Activated naive CD4-positive, alpha-beta T cell treated with anti-CD3 and anti-CD28 coated beads, Interleukin-2, amount 10 ng/mL, durations not matched to agents 7 days and 5 days (primary cell): ENCODE measurements at regions not wholly inside any gene's neighbourhood (a gene's known extent, or its start where the extent isn't known, plus 50 kb on each side); places are given as distances from the start of the nearest gene placed in this dataset.
"Not testable (repeated sequence)": the region's sequence is repeated elsewhere in the genome, so short reads cannot be mapped to it uniquely, and the experiment has no call there.

Experiments
- CTCF ChIA-PET: fragments of 350-600 bp; sonication (Branson Sonifier 250); formaldehyde crosslinking; loops from one replicate; lab custom pipeline; 2021; ENCODE audit warnings: antibody characterized with exemption; lab: Charles Lee
- DNase-seq: peaks from one replicate; pipeline ENCODE4 v3.0.0-alpha.2; 2020
- H3K27ac Mint-ChIP-seq: one replicate; pipeline ENCODE4 v1.8.0; 2021; ENCODE audit warnings: mild to moderate bottlenecking, moderate library complexity, mixed read lengths
- H3K27me3 Mint-ChIP-seq: one replicate; pipeline ENCODE4 v1.8.0; 2021; ENCODE audit warnings: mild to moderate bottlenecking, mixed read lengths
- H3K36me3 Mint-ChIP-seq: one replicate; pipeline ENCODE4 v1.8.0; 2021; ENCODE audit warnings: mixed read lengths
- H3K4me1 Mint-ChIP-seq: one replicate; pipeline ENCODE4 v1.8.0; 2021; ENCODE audit warnings: mixed read lengths
- H3K4me3 Mint-ChIP-seq: one replicate; pipeline ENCODE4 v1.8.0; 2021; ENCODE audit warnings: mild to moderate bottlenecking, moderate library complexity, mixed read lengths
- H3K9me3 Mint-ChIP-seq: one replicate; pipeline ENCODE4 v1.8.0; 2021; ENCODE audit warnings: mixed read lengths

- CTCF ChIA-PET, DNase-seq, H3K27me3 Mint-ChIP-seq, H3K4me3 Mint-ChIP-seq, H3K9me3 Mint-ChIP-seq, H3K4me1 Mint-ChIP-seq, H3K27ac Mint-ChIP-seq, H3K36me3 Mint-ChIP-seq: not testable (repeated sequence)
These were observed 76.9 kb upstream of the POTEG start for GRCh38 chr14:19511055-19511454.

- H3K4me3 Mint-ChIP-seq, H3K27me3 Mint-ChIP-seq, H3K4me1 Mint-ChIP-seq, H3K36me3 Mint-ChIP-seq, CTCF ChIA-PET, DNase-seq, H3K9me3 Mint-ChIP-seq, H3K27ac Mint-ChIP-seq: not testable (repeated sequence)
These were observed 55.3 kb upstream of the POTEG start for GRCh38 chr14:19489475-19489874.

- CTCF ChIA-PET = not testable (repeated sequence)
- peak; percentile 16 for DNase-seq
These were observed 54.3 kb upstream of the POTEG start for GRCh38 chr14:19488457-19488856.

GRCh38 chr14:19487690-19488089, 53.5 kb upstream of the POTEG start:
- CTCF ChIA-PET, H3K27me3 Mint-ChIP-seq, H3K27ac Mint-ChIP-seq, DNase-seq, H3K4me3 Mint-ChIP-seq, H3K4me1 Mint-ChIP-seq, H3K9me3 Mint-ChIP-seq, H3K36me3 Mint-ChIP-seq: not testable (repeated sequence)

More at GRCh38 chr14:19488457-19488856, 54.3 kb upstream of the POTEG start:
- H3K36me3 Mint-ChIP-seq, H3K27me3 Mint-ChIP-seq, H3K4me1 Mint-ChIP-seq, H3K4me3 Mint-ChIP-seq, H3K9me3 Mint-ChIP-seq, H3K27ac Mint-ChIP-seq: not testable (repeated sequence)

- H3K27ac Mint-ChIP-seq, H3K9me3 Mint-ChIP-seq, H3K27me3 Mint-ChIP-seq, H3K4me3 Mint-ChIP-seq, H3K36me3 Mint-ChIP-seq, H3K4me1 Mint-ChIP-seq, CTCF ChIA-PET: not testable (repeated sequence)
- DNase-seq = peak; percentile 10
These were observed 53.1 kb upstream of the POTEG start for GRCh38 chr14:19487265-19487664.

- H3K36me3 Mint-ChIP-seq, CTCF ChIA-PET, H3K9me3 Mint-ChIP-seq, H3K4me1 Mint-ChIP-seq, H3K27ac Mint-ChIP-seq, H3K4me3 Mint-ChIP-seq, H3K27me3 Mint-ChIP-seq: not testable (repeated sequence)
- peak; percentile 8 for DNase-seq
These were observed 51.2 kb upstream of the POTEG start for GRCh38 chr14:19485346-19485745.
